Esophagus squamous epithelium (tissue), 5 donors: ENCODE measurements at regions not wholly inside any gene's neighbourhood (a gene's known extent, or its start where the extent isn't known, plus 50 kb on each side); places are given as distances from the start of the nearest gene placed in this dataset.
"Not testable (repeated sequence)": the region's sequence is repeated elsewhere in the genome, so short reads cannot be mapped to it uniquely, and the experiment has no call there.

Source experiments
- DNase-seq: peaks from one replicate; lab custom pipeline; 2025; lab: John Stamatoyannopoulos, UW
- H3K27ac ChIP-seq, 4 donors: fragments of 200-600 bp; sonication (generic); one replicate each; pipeline ENCODE4 v1.5.1; 2016 to 2019; ENCODE audit warnings: mild to moderate bottlenecking in 1 of 4
- H3K27me3 ChIP-seq, 4 donors: fragments of 200-600 bp; sonication (generic); 1 replicate in 3 of 4; 2 replicates in 1 of 4; pipeline versions ENCODE4 v1.5.1 to v1.6.0; 2017 to 2021; ENCODE audit warnings: antibody characterized with exemption in 1 of 4
- H3K36me3 ChIP-seq, 3 donors: fragments of 200-600 bp; sonication (generic); one replicate each; pipeline ENCODE4 v1.5.1; 2016 to 2019
- H3K4me1 ChIP-seq, 3 donors: fragments of 200-600 bp; sonication (generic); one replicate each; pipeline ENCODE4 v1.5.1; 2017 to 2019
- H3K4me3 ChIP-seq, 4 donors: fragments of 200-600 bp; sonication (generic); 1 replicate in 3 of 4; 2 replicates in 1 of 4; pipeline ENCODE4 v1.5.1; 2016 to 2019; ENCODE audit warnings: mild to moderate bottlenecking in 2 of 4, moderate library complexity in 1 of 4
- H3K9me3 ChIP-seq, 3 donors: fragments of 200-600 bp; sonication (generic); one replicate each; pipeline ENCODE4 v1.5.1; 2016 to 2019
- POLR2A ChIP-seq, 4 donors: fragments of 450-650 bp; IDR thresholded peaks; one replicate each; pipeline ENCODE4 v1.6.1; 2017; ENCODE audit warnings: antibody characterized with exemption in 4 of 4, mild to moderate bottlenecking in 4 of 4, moderate library complexity in 3 of 4
- WGBS, 2 donors: methylation state at CpG; one replicate each; pipeline ENCODE4 v1.1.5; 2018; 5-methylcytosine and 5-hydroxymethylcytosine counted together
- intact Hi-C: fragments of 100-400 bp; cut with DNase I; formaldehyde crosslinking; loops from one replicate; pipeline ENCODE4 v1.15.0; 2022
- TF ChIP-seq, protein P1 (sequence below), 6 experiments: fragments of 450-650 bp in 4 of 6; fragments of 200-600 bp in 2 of 6; sonication (generic) in 2 of 6; IDR thresholded peaks; one replicate each; pipeline ENCODE4 v1.5.1; 2016 to 2019; ENCODE audit warnings: antibody characterized with exemption in 6 of 6, mild to moderate bottlenecking in 4 of 6, moderate library complexity in 4 of 6
- donor health status: DM: yes; HTN: yes; CAD: no.

DNA sequence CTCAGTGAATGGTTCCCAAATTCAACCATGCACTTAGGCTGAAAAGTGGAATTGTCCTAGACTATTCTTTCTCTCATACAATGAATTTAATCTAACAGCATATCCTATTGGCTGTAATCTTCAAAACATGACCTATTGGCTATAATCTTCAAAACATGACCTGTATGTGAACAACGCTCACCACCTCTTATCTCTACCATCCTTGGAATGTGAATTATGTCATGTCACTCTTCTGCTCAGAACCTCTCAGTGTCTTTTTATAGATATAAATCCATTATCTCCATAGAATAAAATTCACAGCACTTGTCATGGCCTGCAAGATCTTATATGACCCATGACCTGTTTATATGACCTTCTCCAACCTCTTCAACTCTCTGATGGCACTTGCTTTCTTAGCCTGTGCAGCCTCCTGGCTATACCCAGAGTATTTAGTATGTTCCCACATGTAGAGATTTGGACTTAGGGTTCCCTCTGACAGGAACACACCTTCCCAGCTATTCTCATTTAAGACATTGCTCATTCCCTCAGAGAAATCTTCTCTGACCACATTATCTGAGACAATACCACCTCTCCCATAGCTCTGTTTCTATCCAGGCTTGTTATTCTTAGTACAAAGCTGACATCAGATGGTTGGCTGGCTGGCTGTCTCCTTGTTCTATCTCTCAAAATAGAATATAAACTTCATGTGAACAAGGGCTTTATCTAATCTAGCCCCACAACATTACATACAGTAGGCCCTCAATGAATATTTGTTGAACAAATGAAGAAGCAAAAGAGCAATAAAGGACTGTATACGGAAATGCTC, 275.0 kb upstream of the PREP start:
- Histone ChIP-seq H3K36me3 (no peaks in the 10 kb centered on the region), H3K9me3 (no peaks in the 10 kb centered on the region), H3K4me3 (no peak overlapping the region), H3K27me3 (no peaks in the 10 kb centered on the region), H3K27ac (no peak overlapping the region), H3K4me1 (no peaks in the 10 kb centered on the region)
- TF ChIP-seq, protein P1, sequence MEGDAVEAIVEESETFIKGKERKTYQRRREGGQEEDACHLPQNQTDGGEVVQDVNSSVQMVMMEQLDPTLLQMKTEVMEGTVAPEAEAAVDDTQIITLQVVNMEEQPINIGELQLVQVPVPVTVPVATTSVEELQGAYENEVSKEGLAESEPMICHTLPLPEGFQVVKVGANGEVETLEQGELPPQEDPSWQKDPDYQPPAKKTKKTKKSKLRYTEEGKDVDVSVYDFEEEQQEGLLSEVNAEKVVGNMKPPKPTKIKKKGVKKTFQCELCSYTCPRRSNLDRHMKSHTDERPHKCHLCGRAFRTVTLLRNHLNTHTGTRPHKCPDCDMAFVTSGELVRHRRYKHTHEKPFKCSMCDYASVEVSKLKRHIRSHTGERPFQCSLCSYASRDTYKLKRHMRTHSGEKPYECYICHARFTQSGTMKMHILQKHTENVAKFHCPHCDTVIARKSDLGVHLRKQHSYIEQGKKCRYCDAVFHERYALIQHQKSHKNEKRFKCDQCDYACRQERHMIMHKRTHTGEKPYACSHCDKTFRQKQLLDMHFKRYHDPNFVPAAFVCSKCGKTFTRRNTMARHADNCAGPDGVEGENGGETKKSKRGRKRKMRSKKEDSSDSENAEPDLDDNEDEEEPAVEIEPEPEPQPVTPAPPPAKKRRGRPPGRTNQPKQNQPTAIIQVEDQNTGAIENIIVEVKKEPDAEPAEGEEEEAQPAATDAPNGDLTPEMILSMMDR (IDR thresholded peaks at IDR 0.05), result no peak
- TF ChIP-seq POLR2A (IDR thresholded peaks at IDR 0.05), result no peak
- intact Hi-C loops, result no loop called here
- WGBS, 2 donors, result 84 to 93% methylated on average over 2 of the region's 2 CpGs
- no peak for DNase-seq

DNA sequence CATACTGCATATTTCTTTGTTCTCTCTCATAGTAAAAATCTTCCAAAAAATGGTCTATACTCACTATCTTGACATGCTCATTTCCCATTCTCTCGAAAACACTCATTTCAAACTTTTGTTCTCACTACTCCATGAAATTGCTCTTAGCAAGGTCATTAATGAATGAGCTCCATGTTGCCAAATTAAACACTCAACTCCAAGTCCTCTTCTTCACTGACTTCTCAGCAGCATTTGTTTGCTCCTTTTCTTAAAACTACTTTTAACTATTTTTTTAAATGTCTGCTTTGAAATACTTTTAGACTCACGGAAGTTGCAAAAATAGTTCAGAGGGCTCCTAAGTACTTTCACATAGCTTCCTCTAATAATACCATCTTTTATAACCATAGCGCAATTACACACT, 274.0 kb upstream of the PREP start:
- no peak for TF ChIP-seq POLR2A (IDR thresholded peaks at IDR 0.05)
- TF ChIP-seq, protein P1 (IDR thresholded peaks at IDR 0.05), result no peak
- H3K36me3 ChIP-seq, result no peaks in the 10 kb centered on the region
- intact Hi-C loops, result no loop called here
- no peaks in the 10 kb centered on the region for H3K9me3 ChIP-seq
- H3K4me1 ChIP-seq, result no peaks in the 10 kb centered on the region
- H3K4me3 ChIP-seq, result no peak overlapping the region
- no peak overlapping the region for H3K27ac ChIP-seq
- no peak for DNase-seq
- 89 to 94% methylated on average over 3 of the region's 3 CpGs for WGBS, 2 donors
- H3K27me3 ChIP-seq, result no peaks in the 10 kb centered on the region

DNA sequence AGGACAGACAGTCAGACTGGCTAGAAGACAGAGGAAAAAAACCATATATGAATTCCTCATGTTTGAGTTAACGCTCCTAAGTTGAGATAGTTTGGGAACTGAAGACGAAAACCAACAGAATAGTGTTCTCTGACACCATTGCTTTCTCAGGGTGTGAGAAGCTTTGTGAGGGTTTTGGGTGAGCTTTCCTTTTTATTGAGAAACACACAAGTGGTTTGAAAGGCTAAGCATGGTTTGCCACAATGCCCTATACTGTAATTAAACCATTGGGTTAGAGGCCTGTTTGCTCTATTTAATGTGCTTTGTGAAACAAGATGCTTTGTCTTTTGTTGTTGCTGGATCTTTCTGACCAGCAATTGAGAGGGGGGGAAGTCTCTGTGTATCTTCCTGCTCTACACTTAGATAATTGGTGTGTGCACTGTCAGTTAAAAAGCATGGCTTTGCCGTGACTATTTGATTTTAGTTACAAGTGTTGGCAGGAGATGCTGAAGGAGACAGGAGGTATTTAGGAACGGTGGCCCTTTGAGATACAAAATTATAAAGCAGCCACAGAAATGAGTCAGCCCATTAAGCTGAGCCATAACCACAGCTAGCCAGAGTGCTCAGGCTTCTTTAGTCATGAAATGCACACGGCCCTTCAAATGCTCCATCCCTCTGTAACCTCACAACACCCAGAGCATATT, 273.0 kb upstream of the PREP start:
- Histone ChIP-seq H3K27me3 (no peaks in the 10 kb centered on the region), H3K27ac (no peak overlapping the region), H3K36me3 (no peaks in the 10 kb centered on the region), H3K9me3 (no peaks in the 10 kb centered on the region), H3K4me3 (no peak overlapping the region), H3K4me1 (no peaks in the 10 kb centered on the region)
- TF ChIP-seq, protein P1 (IDR thresholded peaks at IDR 0.05), result no peak
- TF ChIP-seq POLR2A (IDR thresholded peaks at IDR 0.05), result no peak
- intact Hi-C loops, result no loop called here
- 30 to 33% methylated on average over 5 of the region's 5 CpGs for WGBS, 2 donors
- no peak for DNase-seq

DNA sequence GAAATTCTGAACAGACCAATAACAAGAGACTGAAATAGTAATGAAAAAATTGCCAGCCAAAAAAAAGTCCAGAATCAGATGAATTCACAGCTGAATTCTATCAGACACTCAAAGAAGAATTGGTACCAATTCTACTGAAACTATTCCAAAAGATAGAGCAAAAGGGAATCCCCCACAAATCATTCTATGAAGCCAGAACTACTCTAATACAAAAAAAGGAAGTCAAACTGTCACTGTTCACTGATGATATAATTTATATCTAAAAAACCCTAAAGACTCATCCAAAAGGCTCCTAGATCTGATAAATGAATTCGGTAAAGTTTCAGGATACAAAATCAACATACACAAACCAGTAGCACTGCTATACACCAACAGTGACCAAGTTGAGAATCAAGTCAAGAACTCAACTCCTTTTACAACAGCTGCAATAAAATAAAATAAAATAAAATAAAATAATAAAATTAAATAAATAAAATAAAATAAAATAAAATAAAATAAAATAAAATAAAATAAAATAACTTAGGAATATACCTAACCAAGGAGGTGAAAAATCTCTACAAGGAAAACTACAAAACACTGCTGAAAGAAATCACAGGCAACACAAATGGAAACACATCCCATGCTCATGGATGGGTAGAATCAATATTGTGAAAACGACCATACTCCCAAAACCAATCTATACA, 270.1 kb upstream of the PREP start:
- H3K27me3 ChIP-seq, H3K4me3 ChIP-seq, H3K4me1 ChIP-seq, H3K36me3 ChIP-seq, intact Hi-C loops, H3K27ac ChIP-seq, H3K9me3 ChIP-seq, DNase-seq: not testable (repeated sequence)
- WGBS, 2 donors, result 81 to 93% methylated on average over 2 of the region's 2 CpGs

DNA sequence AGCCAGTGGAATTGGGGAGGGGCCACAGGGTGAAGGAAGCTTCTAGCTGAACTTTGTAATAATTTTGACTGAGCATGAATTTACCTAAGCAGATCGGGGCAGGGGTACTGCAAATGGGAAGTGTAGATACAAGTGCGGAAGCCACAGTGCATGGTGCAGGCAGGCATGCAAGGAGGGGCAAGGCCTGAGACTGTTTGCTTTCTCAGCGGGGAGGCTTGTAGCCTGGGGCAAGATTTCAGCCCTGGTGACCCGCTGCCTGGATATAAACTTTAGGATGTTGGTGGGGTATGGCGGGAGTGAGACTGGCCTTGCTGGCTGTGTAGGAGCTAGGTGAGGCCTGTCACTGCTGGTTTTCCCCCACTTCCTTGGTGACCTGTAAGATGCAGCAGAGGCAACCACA, 266.4 kb upstream of the PREP start:
- no peak for DNase-seq
- no peak overlapping the region for H3K4me3 ChIP-seq
- no peak overlapping the region for H3K27ac ChIP-seq
- H3K9me3 ChIP-seq, result no peaks in the 10 kb centered on the region
- intact Hi-C loops, result no loop called here
- no peaks in the 10 kb centered on the region for H3K27me3 ChIP-seq
- H3K36me3 ChIP-seq, result no peaks in the 10 kb centered on the region
- TF ChIP-seq, protein P1 (IDR thresholded peaks at IDR 0.05), result no peak
- TF ChIP-seq POLR2A (IDR thresholded peaks at IDR 0.05), result no peak
- no peaks in the 10 kb centered on the region for H3K4me1 ChIP-seq
- 72 to 94% methylated on average over 2 to 4 of the region's 5 CpGs for WGBS, 2 donors
